GM12878 (cell line): ENCODE measurements at regions not wholly inside any gene's neighbourhood (a gene's known extent, or its start where the extent isn't known, plus 50 kb on each side); places are given as distances from the start of the nearest gene placed in this dataset.

Experiments
- ATAC-seq: fragments of 200-7000 bp; cut with Tn5 transposase; 3 replicates; pipeline ENCODE4 v1.9.1; 2020; ENCODE audit warnings: mild to moderate bottlenecking, moderate library complexity
- BruUV-seq: library from RNA; stranded (reverse); fragments of 400-500 nt; replicated peaks from 2 replicates; lab custom pipeline; 2021; lab: Mats Ljungman, UMichigan
- CTCF ChIA-PET: fragments of 300-600 bp; sonication (Branson Sonifier 250); formaldehyde crosslinking; extraction: SDS; loops from one replicate; lab custom pipeline; 2021; ENCODE audit warnings: inconsistent platforms; lab: Yijun Ruan, JAX
- POLR2A ChIA-PET: fragments of 350-600 bp; formaldehyde crosslinking; extraction: SDS; loops from one replicate; lab custom pipeline; 2021; ENCODE audit warnings: inconsistent platforms; lab: Charles Lee
- RAD21 ChIA-PET: fragments of 300-600 bp; sonication (Branson Sonifier 250); formaldehyde crosslinking; loops from one replicate; lab custom pipeline; 2023; ENCODE audit warnings: antibody characterized with exemption; ENCODE audit not compliant: unreplicated experiment; lab: Charles Lee
- SMC1A ChIA-PET: fragments of 300-600 bp; sonication (Branson Sonifier 250); formaldehyde crosslinking; loops from one replicate; lab custom pipeline; 2023; ENCODE audit not compliant: unreplicated experiment, uncharacterized antibody; lab: Charles Lee
- DNase-seq: peaks from one replicate; pipeline ENCODE4 v3.0.0-alpha.2; 2011; ENCODE audit warnings: low read depth, low spot score
- FAIRE-seq: peaks from 3 replicates; lab custom pipeline; 2011; peaks lifted over from hg19 to GRCh38; lab: Jason Lieb, UNC
- H2AFZ ChIP-seq: 2 replicates; pipeline ENCODE4 v1.6.0; 2011; ENCODE audit warnings: low read depth, low read length, control low read depth; ENCODE audit not compliant: control insufficient read depth
- H3K27ac ChIP-seq: 2 replicates; pipeline ENCODE4 v1.5.1; 2011; ENCODE audit warnings: control low read depth; ENCODE audit not compliant: control insufficient read depth, insufficient read depth
- H3K27me3 ChIP-seq, 2 experiments: replicated peaks in 1 of 2; 2 replicates each; pipeline versions ENCODE4 v1.6.0 to v1.6.1; 2011; ENCODE audit warnings: low read length in 1 of 2; ENCODE audit not compliant: control insufficient read depth in 2 of 2, insufficient read depth in 2 of 2
- H3K36me3 ChIP-seq, 2 experiments: 2 replicates each; pipeline ENCODE4 v1.5.1; 2011; ENCODE audit warnings: low read length in 1 of 2; ENCODE audit not compliant: control insufficient read depth in 2 of 2, insufficient read depth in 2 of 2
- H3K4me1 ChIP-seq: 2 replicates; pipeline ENCODE4 v1.6.1; 2011; ENCODE audit warnings: mild to moderate bottlenecking, low read length, moderate library complexity, mixed read lengths; ENCODE audit not compliant: control insufficient read depth, insufficient read depth
- H3K4me2 ChIP-seq: 2 replicates; pipeline ENCODE4 v1.6.0; 2011; ENCODE audit warnings: control low read depth; ENCODE audit not compliant: control insufficient read depth, insufficient read depth
- H3K4me3 ChIP-seq: fragments of 200-600 bp; sonication (generic); 2 replicates; pipeline ENCODE4 v1.5.1; 2016
- H3K79me2 ChIP-seq: 2 replicates; pipeline ENCODE4 v1.6.0; 2011; ENCODE audit warnings: low read length; ENCODE audit not compliant: control insufficient read depth, insufficient read depth
- H3K9ac ChIP-seq: 2 replicates; pipeline ENCODE4 v1.8.0; 2011; ENCODE audit warnings: low read length, control low read depth, mixed read lengths; ENCODE audit not compliant: control insufficient read depth, insufficient read depth
- H3K9me3 ChIP-seq: replicated peaks from 3 replicates; pipeline ENCODE4 v1.5.1; 2011; ENCODE audit warnings: mild to moderate bottlenecking, low read length; ENCODE audit not compliant: control insufficient read depth, insufficient read depth
- H4K20me1 ChIP-seq: 2 replicates; pipeline ENCODE4 v1.6.0; 2011; ENCODE audit not compliant: control insufficient read depth, insufficient read depth
- CBFB ChIP-seq: IDR thresholded peaks from 2 replicates; pipeline ENCODE4 v1.6.1; 2016; ENCODE audit warnings: antibody characterized with exemption, low read depth
- E2F4 ChIP-seq: IDR thresholded peaks from 2 replicates; pipeline ENCODE4 v1.6.1; 2012; ENCODE audit warnings: low read depth, low read length, improper control_type of control experiment
- EGR1 ChIP-seq, 2 experiments: IDR thresholded peaks; 1 replicate in 1 of 2; 2 replicates in 1 of 2; pipeline ENCODE4 v1.6.1; 2011 to 2012; ENCODE audit warnings: low read depth in 2 of 2, low read length in 2 of 2, borderline replicate concordance in 1 of 2, mild to moderate bottlenecking in 1 of 2, moderate library complexity in 1 of 2
- EP300 ChIP-seq, 2 experiments: fragments of 150-350 bp in 1 of 2; IDR thresholded peaks; 2 replicates each; pipeline ENCODE4 v1.6.1; 2011 to 2012; ENCODE audit warnings: low read depth in 2 of 2, low read length in 2 of 2, borderline replicate concordance in 1 of 2, improper control_type of control experiment in 1 of 2, inconsistent platforms in 1 of 2; ENCODE audit not compliant: control insufficient read depth in 1 of 2
- ETV6 ChIP-seq, 2 experiments: fragments of 450-650 bp in 1 of 2; IDR thresholded peaks in 1 of 2; conservative IDR thresholded peaks in 1 of 2; 2 replicates each; pipeline ENCODE4 v1.6.1; 2014; ENCODE audit warnings: antibody characterized with exemption in 1 of 2, borderline replicate concordance in 1 of 2, low read depth in 1 of 2, mild to moderate bottlenecking in 1 of 2, moderate library complexity in 1 of 2
- HSF1 ChIP-seq: fragments of 150-350 bp; IDR thresholded peaks from 2 replicates; pipeline ENCODE4 v1.6.1; 2014; ENCODE audit warnings: mild to moderate bottlenecking, low read depth, low read length
- MLLT1 ChIP-seq: fragments of 450-650 bp; IDR thresholded peaks from 2 replicates; pipeline ENCODE4 v1.6.1; 2016; ENCODE audit warnings: mild to moderate bottlenecking
- MTA3 ChIP-seq: IDR thresholded peaks from 2 replicates; pipeline ENCODE4 v1.6.1; 2012; ENCODE audit warnings: low read length, inconsistent platforms, borderline replicate concordance
- PML ChIP-seq: IDR thresholded peaks from 2 replicates; pipeline ENCODE4 v1.6.1; 2012; ENCODE audit warnings: low read length, inconsistent platforms
- STAT3 ChIP-seq: IDR thresholded peaks from 2 replicates; pipeline ENCODE4 v1.6.1; 2011; ENCODE audit warnings: low read depth, low read length, improper control_type of control experiment
- USF2 ChIP-seq: IDR thresholded peaks from 2 replicates; pipeline ENCODE4 v1.6.1; 2011; ENCODE audit warnings: low read depth, low read length, improper control_type of control experiment, borderline replicate concordance
- ZBTB11 ChIP-seq: fragments of 450-650 bp; formaldehyde crosslinking; IDR thresholded peaks from 2 replicates; pipeline ENCODE4 v1.5.0; 2022; ENCODE audit warnings: mild to moderate bottlenecking, missing genetic modification characterization
- ZNF384 ChIP-seq: IDR thresholded peaks from 2 replicates; pipeline ENCODE4 v1.6.1; 2012; ENCODE audit warnings: low read depth, mild to moderate bottlenecking, low read length, improper control_type of control experiment, borderline replicate concordance
- WGBS: methylation state at CpG from one replicate; pipeline ENCODE4 v1.1.6; 2016; ENCODE audit warnings: low lambda C conversion rate; ENCODE audit not compliant: insufficient replicate concordance, insufficient coverage; ENCODE audit errors: missing lambda C conversion rate; 5-methylcytosine and 5-hydroxymethylcytosine counted together
- in situ Hi-C: fragments of 300-500 bp; cut with MboI; formaldehyde crosslinking; loops from 9 replicates; pipeline ENCODE4 v1.14.3; 2018; ENCODE audit warnings: mixed read lengths
- intact Hi-C: fragments of 100-400 bp; cut with micrococcal nuclease; formaldehyde crosslinking; loops from one replicate; pipeline ENCODE4 v1.14.2; 2022; ENCODE audit not compliant: unreplicated experiment
- TF ChIP-seq, protein P1 (sequence below): IDR thresholded peaks from 2 replicates; pipeline ENCODE4 v1.6.1; 2011; ENCODE audit warnings: borderline replicate concordance, low read depth, mild to moderate bottlenecking, moderate library complexity, low read length; ENCODE audit not compliant: insufficient read depth, poor library complexity, severe bottlenecking

DNA sequence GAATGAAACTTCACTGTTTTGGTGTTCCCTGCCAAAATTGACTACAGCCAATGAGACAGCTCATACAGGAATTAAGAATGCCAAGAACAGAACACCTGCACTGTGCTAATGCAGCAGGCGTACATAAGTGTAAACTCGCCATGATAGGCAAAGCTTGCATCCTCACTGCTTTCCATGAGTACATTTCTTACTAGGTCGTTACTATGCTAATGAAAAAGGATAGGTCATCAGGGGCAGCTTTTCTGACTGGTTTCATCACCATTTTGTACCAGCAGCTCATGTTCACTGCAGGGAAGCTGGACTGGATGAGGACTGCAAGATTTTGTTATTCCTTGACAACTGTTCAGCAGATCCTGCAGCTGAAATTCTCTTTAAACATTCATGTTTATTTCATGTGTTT lies 1383.8 kb downstream of the EFNB2 start:
- in situ Hi-C loops (no loop called here), intact Hi-C loops (no loop called here)
- DNase-seq = no peak
- Histone ChIP-seq H3K4me3 (no peak overlapping the region), H4K20me1 (no peaks in the 10 kb centered on the region), H3K4me1 (no peaks in the 10 kb centered on the region), H3K9ac (no peak overlapping the region), H2AFZ (no peak overlapping the region), H3K27ac (no peak overlapping the region), H3K79me2 (no peaks in the 10 kb centered on the region), H3K9me3 (no peaks in the 10 kb centered on the region), H3K36me3 (no peaks in the 10 kb centered on the region), H3K4me2 (no peak overlapping the region), H3K27me3 (no peaks in the 10 kb centered on the region)
- ChIA-PET CTCF (no interaction called here), RAD21 (no interaction called here), SMC1A (no interaction called here), POLR2A (no interaction called here)
- BruUV-seq = no TSS peak
- WGBS = 55% methylated on average over 3 of the region's 3 CpGs
- no peak for ATAC-seq
- FAIRE-seq = no peak
- TF ChIP-seq EP300 (IDR thresholded peaks at IDR 0.05; ENCODE audit: borderline replicate concordance in 1 of 2, control insufficient read depth in 1 of 2, low read depth in 2 of 2, low read length in 2 of 2) (no peak), E2F4 (no peak), PML (no peak), CBFB (no peak), MLLT1 (no peak), ZBTB11 (CRISPR knock-in tag) (no peak), USF2 (no peak), MTA3 (no peak), ETV6 (conservative IDR thresholded peaks at IDR 0.05 in 1 of 2, IDR thresholded peaks at IDR 0.05 in 1 of 2; ENCODE audit: borderline replicate concordance in 1 of 2, low read depth in 1 of 2) (no peak), ZNF384 (no peak), HSF1 (no peak), EGR1 (IDR thresholded peaks at IDR 0.05; ENCODE audit: borderline replicate concordance in 1 of 2, low read depth in 2 of 2, low read length in 2 of 2) (no peak), STAT3 (no peak)
- TF ChIP-seq, protein P1, sequence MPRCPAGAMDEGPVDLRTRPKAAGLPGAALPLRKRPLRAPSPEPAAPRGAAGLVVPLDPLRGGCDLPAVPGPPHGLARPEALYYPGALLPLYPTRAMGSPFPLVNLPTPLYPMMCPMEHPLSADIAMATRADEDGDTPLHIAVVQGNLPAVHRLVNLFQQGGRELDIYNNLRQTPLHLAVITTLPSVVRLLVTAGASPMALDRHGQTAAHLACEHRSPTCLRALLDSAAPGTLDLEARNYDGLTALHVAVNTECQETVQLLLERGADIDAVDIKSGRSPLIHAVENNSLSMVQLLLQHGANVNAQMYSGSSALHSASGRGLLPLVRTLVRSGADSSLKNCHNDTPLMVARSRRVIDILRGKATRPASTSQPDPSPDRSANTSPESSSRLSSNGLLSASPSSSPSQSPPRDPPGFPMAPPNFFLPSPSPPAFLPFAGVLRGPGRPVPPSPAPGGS = no peak
